Hepatocyte (in vitro differentiated cells): ENCODE measurements at regions not wholly inside any gene's neighbourhood (a gene's known extent, or its start where the extent isn't known, plus 50 kb on each side); places are given as distances from the start of the nearest gene placed in this dataset.
"Not testable (repeated sequence)": the region's sequence is repeated elsewhere in the genome, so short reads cannot be mapped to it uniquely, and the experiment has no call there.

Experiments
- CTCF ChIP-seq: fragments of 200-600 bp; sonication (generic); IDR thresholded peaks from 2 replicates; pipeline ENCODE4 v1.5.1; 2016; ENCODE audit warnings: antibody characterized with exemption, mild to moderate bottlenecking; ENCODE audit not compliant: poor library complexity
- EZH2phosphoT487 ChIP-seq: fragments of 200-600 bp; sonication (generic); IDR thresholded peaks from one replicate; pipeline ENCODE4 v1.6.1; 2018; ENCODE audit warnings: antibody characterized with exemption, mild to moderate bottlenecking, low read depth, moderate library complexity; ENCODE audit not compliant: unreplicated experiment, severe bottlenecking

- TF ChIP-seq CTCF, EZH2phosphoT487: not testable (repeated sequence)
Measured at GRCh38 chr20:47912786-47913501, 127.7 kb upstream of the SULF2 start.
